Glutamatergic neuron (in vitro differentiated cells): ENCODE measurements at regions not wholly inside any gene's neighbourhood (a gene's known extent, or its start where the extent isn't known, plus 50 kb on each side); places are given as distances from the start of the nearest gene placed in this dataset.

ENCODE experiments used
- DNase-seq: peaks from one replicate; pipeline ENCODE4 v3.0.0; 2022
- H3K27ac Mint-ChIP-seq: one replicate; pipeline ENCODE4 v1.8.0; 2020; ENCODE audit warnings: mild to moderate bottlenecking, mixed read lengths, inconsistent platforms; ENCODE audit not compliant: unreplicated experiment
- H3K27me3 Mint-ChIP-seq: one replicate; pipeline ENCODE4 v1.8.0; 2020; ENCODE audit warnings: mild to moderate bottlenecking, moderate library complexity, mixed read lengths, inconsistent platforms; ENCODE audit not compliant: unreplicated experiment
- H3K36me3 Mint-ChIP-seq: one replicate; pipeline ENCODE4 v1.8.0; 2020; ENCODE audit warnings: mild to moderate bottlenecking, mixed read lengths, inconsistent platforms; ENCODE audit not compliant: unreplicated experiment
- H3K4me1 Mint-ChIP-seq: one replicate; pipeline ENCODE4 v1.8.0; 2020; ENCODE audit warnings: mild to moderate bottlenecking, low read depth, mixed read lengths, inconsistent platforms; ENCODE audit not compliant: unreplicated experiment
- H3K4me3 Mint-ChIP-seq: one replicate; pipeline ENCODE4 v1.8.0; 2020; ENCODE audit warnings: mild to moderate bottlenecking, mixed read lengths, inconsistent platforms; ENCODE audit not compliant: unreplicated experiment
- H3K9me3 Mint-ChIP-seq: one replicate; pipeline ENCODE4 v1.8.0; 2020; ENCODE audit warnings: mild to moderate bottlenecking, moderate library complexity, mixed read lengths, inconsistent platforms; ENCODE audit not compliant: unreplicated experiment
- CTCF ChIP-seq: fragments of 200-600 bp; sonication (generic); IDR thresholded peaks from one replicate; pipeline ENCODE4 v1.5.0; 2021; ENCODE audit not compliant: partially characterized antibody, unreplicated experiment

GRCh38 chr18:78199611-78200010 is 780.0 kb upstream of the SALL3 start:
- H3K27me3 Mint-ChIP-seq: no peaks in the 10 kb centered on the region
- no peak overlapping the region for H3K27ac Mint-ChIP-seq
- H3K36me3 Mint-ChIP-seq: peaks cover 5% of the 10 kb centered on the region
- H3K4me3 Mint-ChIP-seq: no peak overlapping the region
- DNase-seq: no peak
- no peak for TF ChIP-seq CTCF
- H3K4me1 Mint-ChIP-seq: no peaks in the 10 kb centered on the region
- H3K9me3 Mint-ChIP-seq: peaks cover 5% of the 10 kb centered on the region

DNA sequence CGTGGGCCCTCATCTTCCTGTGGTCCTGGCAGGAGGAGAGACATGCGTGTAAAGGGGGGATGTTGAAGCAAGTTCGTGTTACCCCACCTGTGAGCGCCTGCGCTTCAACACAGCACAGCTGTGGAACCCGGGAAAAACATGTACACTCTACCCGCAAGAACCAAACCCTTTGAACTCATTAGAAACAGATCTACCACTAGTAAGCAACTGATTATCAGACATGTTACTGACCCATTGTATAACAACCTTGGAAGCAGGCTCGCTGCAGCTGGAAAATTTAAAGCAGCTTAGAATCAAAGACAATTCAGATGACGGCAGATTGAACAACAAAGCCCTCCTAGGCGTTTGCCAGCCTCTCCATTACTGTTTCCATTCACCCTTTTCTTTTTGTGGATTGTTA is 771.7 kb upstream of the SALL3 start:
- Mint-ChIP-seq H3K27me3 (no peaks in the 10 kb centered on the region), H3K9me3 (no peaks in the 10 kb centered on the region), H3K27ac (no peak overlapping the region), H3K4me1 (no peaks in the 10 kb centered on the region), H3K36me3 (no peaks in the 10 kb centered on the region), H3K4me3 (no peak overlapping the region)
- no peak for DNase-seq
- no peak for TF ChIP-seq CTCF

DNA sequence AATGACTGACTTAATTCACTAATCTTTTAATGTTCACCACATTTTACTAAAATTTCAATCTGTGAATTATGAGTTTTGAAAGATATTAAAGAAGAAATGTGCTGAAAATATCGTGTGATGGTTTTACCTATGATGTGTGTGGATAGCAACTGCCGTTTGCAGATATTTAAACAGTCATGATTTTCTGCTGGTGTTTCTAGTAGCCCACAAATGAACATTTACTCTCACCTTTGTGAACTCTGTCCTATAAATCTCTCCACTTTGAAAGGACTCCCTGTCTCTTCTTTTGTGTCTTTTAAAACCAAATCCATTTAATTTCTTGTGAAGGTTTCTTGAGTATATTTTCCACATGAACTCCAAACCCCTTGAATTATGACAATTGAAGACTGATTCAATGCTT is 771.2 kb upstream of the SALL3 start:
- no peak overlapping the region for H3K4me3 Mint-ChIP-seq
- DNase-seq: no peak
- H3K27ac Mint-ChIP-seq: no peak overlapping the region
- H3K4me1 Mint-ChIP-seq: no peaks in the 10 kb centered on the region
- H3K9me3 Mint-ChIP-seq: no peaks in the 10 kb centered on the region
- TF ChIP-seq CTCF: no peak
- H3K27me3 Mint-ChIP-seq: no peaks in the 10 kb centered on the region
- H3K36me3 Mint-ChIP-seq: no peaks in the 10 kb centered on the region

DNA sequence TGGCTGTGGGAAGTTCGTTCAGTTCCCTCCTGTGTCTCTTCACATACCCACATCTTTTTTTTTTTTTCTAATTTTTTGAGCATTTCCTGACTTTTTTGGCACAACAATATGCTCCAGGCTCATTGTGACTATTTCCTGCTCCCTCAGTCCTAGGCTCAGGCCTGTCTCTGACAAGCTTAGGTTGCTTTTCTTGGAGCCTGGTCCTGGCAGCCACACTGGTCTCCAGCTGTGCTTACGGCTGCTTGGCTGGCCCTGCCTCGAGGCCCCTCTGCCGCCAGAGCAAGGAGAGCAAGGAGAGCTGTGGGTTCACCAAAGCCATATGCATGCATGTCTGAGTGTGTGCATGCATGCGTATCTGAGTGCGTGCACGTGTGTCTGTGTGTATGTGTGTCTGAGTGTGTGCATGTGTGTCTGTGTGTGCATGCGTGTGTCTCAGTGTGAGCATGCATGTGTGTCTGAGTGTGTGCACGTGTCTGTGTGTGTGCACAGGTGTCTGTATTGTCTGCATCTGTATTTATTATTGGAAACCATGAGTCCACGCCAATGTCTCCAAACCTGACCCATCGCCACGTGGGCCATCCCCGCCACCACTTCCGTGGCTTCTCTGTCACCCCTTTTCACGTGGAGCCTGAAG is 766.1 kb upstream of the SALL3 start:
- Mint-ChIP-seq H3K9me3 (peaks cover 2% of the 10 kb centered on the region), H3K27ac (no peak overlapping the region), H3K4me3 (no peak overlapping the region), H3K36me3 (no peaks in the 10 kb centered on the region), H3K27me3 (no peaks in the 10 kb centered on the region), H3K4me1 (no peaks in the 10 kb centered on the region)
- no peak for DNase-seq
- no peak for TF ChIP-seq CTCF

DNA sequence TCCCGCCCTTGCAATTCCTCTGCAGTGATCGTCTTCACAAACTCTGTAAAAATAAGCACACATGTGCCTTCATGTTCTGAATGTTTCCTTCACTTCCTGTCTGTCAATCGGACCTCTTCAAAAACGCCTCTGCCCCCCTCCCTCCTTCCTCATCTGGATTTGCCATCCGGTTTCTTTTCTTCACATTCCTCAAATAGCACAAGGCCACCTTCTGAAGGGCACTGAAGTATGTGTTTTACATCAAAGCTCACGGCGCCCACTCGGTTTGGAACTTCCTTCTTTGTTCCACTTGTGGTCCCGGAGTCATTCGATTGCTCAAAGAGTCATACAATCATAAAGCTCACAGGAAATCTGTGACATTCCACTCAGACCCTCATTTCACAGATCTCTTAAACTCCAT is 758.1 kb upstream of the SALL3 start:
- peaks cover 5% of the 10 kb centered on the region for H3K36me3 Mint-ChIP-seq
- TF ChIP-seq CTCF: no peak
- H3K9me3 Mint-ChIP-seq: no peaks in the 10 kb centered on the region
- H3K27me3 Mint-ChIP-seq: peaks cover 2% of the 10 kb centered on the region
- no peak overlapping the region for H3K4me3 Mint-ChIP-seq
- no peaks in the 10 kb centered on the region for H3K4me1 Mint-ChIP-seq
- H3K27ac Mint-ChIP-seq: no peak overlapping the region
- no peak for DNase-seq
